ENCODE measurements at regions not wholly inside any gene's neighbourhood (a gene's known extent, or its start where the extent isn't known, plus 50 kb on each side); places are given as distances from the start of the nearest gene placed in this dataset.

DNA sequence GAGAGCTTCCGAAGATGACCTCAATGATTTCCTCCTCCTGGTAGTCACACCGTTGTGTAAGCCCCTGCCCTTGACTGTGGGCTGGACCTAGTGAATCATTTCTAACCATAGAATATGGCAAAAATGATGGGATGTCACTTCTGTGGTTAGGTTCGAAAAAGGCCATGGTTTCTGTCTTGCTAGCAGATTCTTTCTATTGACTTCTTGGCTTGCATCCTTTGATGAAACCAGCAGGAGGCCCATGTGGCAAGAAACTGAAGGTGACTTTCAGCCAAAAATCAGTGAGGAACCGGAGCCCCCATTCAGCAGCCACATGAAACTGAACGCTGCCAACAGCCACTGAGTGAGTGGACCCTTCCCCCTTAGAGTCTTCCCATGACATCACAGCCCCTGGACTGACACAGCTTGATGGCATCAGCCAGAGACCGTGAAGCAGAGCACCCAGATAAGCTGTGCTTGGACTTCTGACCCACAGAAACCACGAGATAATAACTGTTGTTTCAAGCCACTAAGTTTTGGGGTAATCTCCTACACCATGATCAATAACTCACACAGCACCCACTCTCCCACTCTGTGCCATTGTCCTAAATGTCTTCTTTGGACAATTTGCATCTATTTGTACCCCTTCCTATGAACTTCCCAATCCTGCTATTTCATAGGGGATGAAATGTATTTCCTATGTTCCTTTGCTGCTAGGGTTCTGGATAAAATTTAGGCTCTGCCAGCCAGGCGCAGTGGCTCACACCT lies 148.0 kb upstream of the STX18 start:
- DNase-seq = no peak

DNA sequence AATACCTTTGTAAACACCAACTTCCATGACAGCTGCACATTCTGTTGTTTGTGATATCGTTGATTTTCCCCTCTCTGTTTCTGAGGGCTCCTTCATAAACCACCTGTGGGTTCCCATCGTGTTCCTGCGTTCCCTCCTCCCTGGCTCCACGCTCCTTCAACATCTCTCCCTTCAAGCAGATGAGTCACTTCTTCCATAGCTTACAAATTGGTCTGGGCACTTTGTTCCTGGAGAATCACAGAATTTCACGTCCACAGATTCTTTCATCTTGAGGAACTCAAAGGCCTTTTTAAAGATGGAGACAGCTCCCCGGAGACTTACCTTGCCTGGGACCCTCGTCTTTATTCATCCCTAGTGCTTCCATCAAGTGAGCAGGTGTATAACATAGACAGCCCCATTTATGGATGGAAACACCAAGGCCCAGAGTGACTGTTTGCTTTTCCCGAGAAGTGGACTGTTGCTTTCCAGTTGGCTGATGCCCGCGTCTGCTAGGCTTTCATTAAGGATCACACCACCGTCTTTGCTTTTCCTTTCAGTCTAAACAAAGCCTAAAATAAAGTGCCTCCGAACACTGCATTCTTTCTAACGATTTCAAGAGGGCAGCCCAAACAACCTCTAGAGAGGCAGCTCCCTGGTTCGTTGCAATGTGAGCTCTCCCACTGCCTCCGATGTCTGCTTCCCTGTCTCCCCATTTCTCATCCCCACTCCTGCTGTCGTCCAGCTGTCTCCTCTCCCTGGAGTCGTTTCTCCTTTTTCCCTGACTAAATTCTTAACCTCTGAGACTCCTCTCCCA lies 146.3 kb upstream of the STX18 start:
- DNase-seq = no peak

GRCh38 chr4:4687100-4687499 lies 145.3 kb upstream of the STX18 start:
- no peak for DNase-seq

DNA sequence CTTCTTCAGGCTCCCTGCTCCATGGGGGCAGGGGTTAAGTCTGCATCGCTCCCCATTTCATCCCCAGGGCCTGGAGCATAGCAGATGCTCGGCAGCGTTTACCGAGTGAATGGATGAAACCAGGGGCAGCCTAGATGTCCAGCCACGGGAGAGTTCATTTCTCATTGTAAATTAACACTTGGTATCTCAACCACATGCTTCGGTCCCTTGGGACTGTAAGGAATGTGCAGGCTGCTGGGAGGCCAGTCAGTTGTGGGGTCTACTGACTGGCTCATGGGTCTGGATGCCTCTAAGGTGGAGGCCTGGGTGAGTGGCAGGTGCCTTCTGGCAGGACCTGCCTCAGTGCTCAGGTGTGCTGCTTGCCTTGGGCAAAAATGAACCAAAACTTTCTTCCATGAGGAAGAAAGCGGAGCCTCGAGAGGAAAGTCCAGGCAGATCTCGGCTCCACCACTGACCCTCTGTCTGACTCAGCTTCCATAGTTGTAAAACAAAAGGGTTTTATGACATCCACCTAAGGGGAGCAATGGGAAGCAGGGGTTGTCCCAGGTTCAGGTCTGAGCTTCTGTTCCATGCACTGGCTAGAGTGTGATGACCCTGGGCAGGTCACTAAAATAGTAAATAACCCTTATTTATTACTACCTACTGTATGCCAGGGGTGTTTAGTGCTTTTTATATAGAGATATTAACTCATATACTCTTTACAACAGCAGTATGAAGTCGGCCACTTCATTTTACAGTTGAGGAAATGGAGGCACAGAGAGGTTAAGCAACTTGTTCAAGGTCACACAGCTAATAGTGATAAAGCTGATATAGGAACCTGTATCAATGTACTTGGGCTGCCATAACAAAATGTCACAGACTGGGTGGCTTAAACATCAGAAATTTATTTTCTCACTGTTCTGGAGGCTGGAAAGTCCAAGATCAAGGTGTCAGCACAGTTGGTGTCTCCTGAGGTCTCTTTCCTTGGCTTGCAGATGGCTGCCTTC lies 144.3 kb upstream of the STX18 start:
- DNase-seq = no peak

DNA sequence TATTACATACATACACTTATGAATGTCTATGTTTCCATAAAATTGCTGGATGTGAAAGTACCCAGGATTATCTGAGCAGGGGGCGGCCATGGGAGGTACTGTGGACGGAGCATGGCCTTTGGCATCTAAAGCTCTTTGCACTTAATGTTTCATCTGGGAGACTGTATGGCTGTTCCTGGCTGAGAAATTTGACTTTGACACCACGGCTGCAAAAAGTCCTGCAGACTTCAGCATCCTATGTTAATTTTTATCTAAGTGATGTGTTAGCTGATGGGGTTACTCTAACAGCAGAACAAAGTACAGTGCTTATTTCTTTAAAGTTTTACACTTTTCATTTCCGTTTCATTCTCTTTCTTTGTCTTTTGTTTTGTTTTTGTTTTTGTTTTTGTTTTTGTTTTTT lies 139.8 kb upstream of the STX18 start:
- DNase-seq = no peak

- no peak for DNase-seq
Observed at GRCh38 chr4:4680758-4681157, 138.9 kb upstream of the STX18 start.

DNA sequence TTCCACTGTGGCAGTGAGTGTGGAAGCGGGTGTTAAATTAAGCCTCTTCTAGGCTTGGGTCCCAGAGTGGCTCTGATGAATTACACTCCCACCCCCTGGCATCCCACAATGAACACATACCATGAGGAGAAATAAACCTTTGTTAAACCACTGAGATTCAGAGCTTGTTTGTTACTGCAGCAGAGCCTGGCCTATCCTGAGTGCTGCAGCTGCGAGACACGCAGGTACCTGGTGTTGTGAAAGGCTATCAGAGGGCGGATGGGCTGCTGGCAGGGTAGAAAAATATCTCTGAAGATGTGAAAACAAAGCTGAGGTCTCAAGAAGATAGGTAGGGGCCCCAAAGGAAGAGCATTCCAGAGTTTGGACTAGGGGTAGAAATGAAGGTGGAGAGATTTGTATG lies 138.4 kb upstream of the STX18 start:
- no peak for DNase-seq

DNA sequence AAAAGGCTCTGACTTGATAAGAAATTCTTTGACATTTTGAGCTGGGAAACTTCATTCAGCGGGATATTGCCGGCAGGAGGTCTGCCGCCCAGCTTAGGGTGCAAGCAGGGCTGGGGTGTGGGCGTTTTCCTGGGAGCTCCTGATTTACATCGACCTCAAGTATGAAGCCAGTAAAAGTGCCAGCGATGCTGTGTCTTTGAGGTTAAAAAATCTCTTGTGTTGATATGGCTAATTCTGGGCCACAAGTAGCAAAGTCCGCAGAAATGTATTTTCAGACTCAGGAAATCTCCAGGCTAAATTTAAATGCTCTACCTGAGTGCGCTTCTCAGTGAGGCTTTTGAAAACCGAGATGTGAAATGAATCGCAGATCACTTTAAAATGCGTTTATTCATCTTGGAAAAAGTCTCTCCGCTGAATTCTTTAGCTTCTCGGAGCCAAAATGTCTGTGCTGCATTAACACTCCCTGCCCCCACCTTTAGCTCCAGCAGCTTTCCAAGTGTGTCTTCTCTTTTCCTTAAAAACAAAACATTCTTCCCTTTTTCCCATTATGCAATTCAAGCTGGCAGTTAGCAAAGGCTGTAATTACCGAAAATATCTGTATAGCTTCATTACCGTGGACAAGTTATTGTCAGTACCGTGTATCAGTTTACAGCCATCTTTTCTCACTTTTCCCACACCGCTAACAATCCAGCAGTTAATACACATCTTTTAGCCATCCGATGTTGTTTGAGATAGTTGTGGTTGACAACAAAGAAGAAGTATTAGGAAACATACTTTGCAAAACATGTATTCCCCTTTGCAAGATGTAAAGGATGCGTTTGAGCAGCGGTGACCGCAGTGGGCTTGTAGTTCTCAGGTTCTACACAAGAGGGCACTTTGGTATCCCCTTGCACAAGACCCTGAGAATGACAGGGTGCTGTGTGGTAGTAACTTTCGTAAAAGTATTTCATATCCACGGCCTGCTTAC lies 136.0 kb upstream of the STX18 start:
- no peak for DNase-seq

DNA sequence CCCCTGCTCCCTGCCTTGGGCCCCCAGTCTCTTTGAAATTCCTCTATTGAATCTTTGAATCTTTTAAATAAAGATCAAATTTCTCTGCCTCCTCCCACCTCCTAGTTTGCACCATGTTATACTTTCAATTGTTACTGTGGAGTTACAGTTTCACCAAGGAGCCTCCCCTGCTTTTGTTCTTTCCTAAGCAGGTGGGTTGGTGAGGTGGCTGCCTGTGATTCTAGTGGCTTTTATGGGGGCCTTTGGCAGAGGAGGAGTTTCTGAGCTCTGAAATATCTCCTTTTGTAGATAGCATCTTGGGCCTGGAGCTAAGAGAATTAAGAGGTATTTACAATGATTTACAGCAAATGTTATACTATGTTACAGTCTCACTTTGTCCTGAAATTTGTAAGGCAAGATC lies 133.8 kb upstream of the STX18 start:
- DNase-seq = no peak

DNA sequence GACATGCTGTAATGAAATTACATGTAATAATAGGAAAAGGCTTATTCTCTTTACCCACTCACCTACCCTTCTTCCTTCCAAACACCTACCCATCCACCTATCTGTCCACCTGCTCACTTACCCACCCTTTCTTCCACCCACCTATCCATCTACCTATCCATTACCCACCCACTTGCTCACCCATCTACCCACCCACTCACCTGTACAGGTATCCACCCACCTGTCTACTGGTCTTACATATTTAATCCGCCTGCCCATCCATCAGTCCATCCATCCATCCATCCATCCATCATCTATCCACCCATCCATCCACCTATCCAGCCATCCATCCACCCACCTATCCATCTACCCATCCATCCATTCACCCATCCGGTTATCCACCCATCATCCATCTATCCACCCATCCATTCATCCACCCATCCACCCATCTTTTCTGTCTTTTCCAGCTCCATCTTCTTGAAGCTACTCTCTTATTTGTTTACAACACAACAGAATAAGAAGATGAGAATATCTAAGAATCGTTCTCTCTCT lies 133.3 kb upstream of the STX18 start:
- DNase-seq = no peak

- no peak for DNase-seq
Observed at GRCh38 chr4:4673070-4673469, 131.2 kb upstream of the STX18 start.

- DNase-seq = no peak
Observed at GRCh38 chr4:4672402-4672801, 130.6 kb upstream of the STX18 start.

GRCh38 chr4:4671774-4672349 lies 130.0 kb upstream of the STX18 start:
- DNase-seq = no peak

DNA sequence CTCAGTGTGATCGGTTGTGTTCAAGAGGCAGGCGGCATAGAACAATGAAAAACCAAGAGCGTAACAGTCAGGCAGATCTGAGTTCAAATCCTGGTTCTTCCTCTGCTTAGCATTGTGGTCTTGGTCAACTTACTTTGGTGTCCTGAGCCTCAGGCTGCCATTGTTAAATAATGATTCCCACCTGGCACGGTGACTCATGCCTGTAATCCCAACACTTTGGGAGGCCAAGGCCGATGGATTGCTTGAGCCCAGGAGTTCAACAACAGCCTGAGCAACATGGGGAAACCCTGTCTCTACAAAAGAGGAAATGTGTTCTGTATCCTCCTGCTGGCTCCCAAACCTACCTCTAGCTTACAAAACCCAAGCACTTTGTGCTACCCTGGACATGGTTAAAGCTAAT lies 129.0 kb upstream of the STX18 start:
- DNase-seq = no peak

- DNase-seq = no peak
Observed at GRCh38 chr4:4668355-4669210, 126.7 kb upstream of the STX18 start.

GRCh38 chr4:4667622-4668081 lies 125.8 kb upstream of the STX18 start:
- no peak for DNase-seq

DNA sequence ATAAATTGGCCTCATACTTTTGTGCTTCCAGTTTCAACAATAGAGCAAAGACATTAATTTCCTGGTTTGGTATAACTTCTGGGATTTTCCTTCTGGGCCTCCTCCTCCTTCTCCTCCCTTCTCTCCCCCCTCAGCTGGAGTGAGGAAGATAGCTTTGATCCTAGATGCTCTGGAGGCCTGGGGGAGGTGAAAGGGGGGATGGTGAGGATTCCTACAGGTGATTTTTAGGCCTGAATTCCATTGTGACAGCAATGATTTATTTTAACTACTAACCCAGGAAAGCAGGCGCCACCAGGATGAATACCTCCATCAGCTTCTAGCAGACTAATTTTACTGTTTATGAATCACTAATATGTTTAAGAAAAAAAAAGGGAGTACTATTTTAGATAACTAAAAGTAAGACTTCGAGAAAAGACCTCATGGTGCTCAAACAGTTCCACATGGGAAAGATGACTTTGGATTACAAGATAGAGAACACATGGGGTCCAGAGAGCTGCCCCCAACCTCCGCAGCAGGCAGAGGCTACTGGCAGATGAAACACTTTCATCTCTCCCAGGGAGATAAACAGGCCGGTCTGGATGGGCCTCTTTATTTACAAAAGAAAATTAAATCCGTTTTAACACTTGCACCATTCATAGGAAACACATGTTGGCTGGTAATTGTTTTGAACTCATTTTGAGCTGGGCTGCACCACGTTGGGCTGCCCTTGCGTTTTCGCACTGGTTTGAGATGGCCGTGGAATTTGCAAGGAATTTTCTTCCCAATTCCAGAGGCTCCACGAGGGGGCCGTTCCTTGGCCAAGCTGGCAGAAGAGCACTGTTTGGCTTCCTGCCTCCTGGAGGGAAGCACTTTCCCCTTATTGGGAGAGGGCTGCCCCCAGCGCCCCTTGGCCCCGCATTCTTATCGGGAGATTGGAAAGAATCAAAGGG lies 125.1 kb upstream of the STX18 start:
- DNase-seq = no peak

- no peak for DNase-seq
Observed at GRCh38 chr4:4666187-4666586, 124.3 kb upstream of the STX18 start.

- no peak for DNase-seq
Observed at GRCh38 chr4:4664234-4664633, 122.4 kb upstream of the STX18 start.
